Heart right ventricle (tissue), 16 donors: ENCODE measurements at regions not wholly inside any gene's neighbourhood (a gene's known extent, or its start where the extent isn't known, plus 50 kb on each side); places are given as distances from the start of the nearest gene placed in this dataset.

ENCODE experiments used
- ATAC-seq, 8 donors: fragments of 200-7000 bp; cut with Tn5 transposase; one replicate each; pipeline ENCODE4 v1.9.1; 2020; ENCODE audit warnings: mild to moderate bottlenecking in 8 of 8, moderate library complexity in 8 of 8, moderate number of reproducible peaks in 1 of 8
- DNase-seq, 2 donors: peaks; one replicate each; pipeline ENCODE4 v3.0.0-alpha.2; 2020
- H3K27ac ChIP-seq, 10 donors: fragments of 200-600 bp; sonication (generic) in 2 of 10; one replicate each; pipeline versions ENCODE4 v1.5.0 to v1.8.0; 2020 to 2022; ENCODE audit warnings: mild to moderate bottlenecking in 3 of 10
- H3K27me3 ChIP-seq, 7 donors: fragments of 200-600 bp; one replicate each; pipeline ENCODE4 v1.8.0; 2021 to 2022; ENCODE audit warnings: mild to moderate bottlenecking in 2 of 7
- H3K36me3 ChIP-seq, 9 donors: fragments of 200-600 bp; sonication (generic) in 1 of 9; one replicate each; pipeline versions ENCODE4 v1.5.0 to v1.8.0; 2020 to 2022; ENCODE audit warnings: mild to moderate bottlenecking in 2 of 9
- H3K4me1 ChIP-seq, 9 donors: fragments of 200-600 bp; sonication (generic) in 1 of 9; one replicate each; pipeline versions ENCODE4 v1.5.0 to v1.8.0; 2020 to 2022; ENCODE audit warnings: mild to moderate bottlenecking in 4 of 9
- H3K4me3 ChIP-seq, 10 donors: fragments of 200-600 bp; sonication (generic) in 2 of 10; one replicate each; pipeline versions ENCODE4 v1.5.0 to v1.8.0; 2020 to 2022; ENCODE audit warnings: mild to moderate bottlenecking in 7 of 10, moderate library complexity in 2 of 10
- H3K9me3 ChIP-seq, 11 donors: fragments of 200-600 bp in 10 of 11; sonication (generic) in 2 of 11; one replicate each; pipeline versions ENCODE4 v1.5.0 to v1.8.0; 2013 to 2022; ENCODE audit warnings: mild to moderate bottlenecking in 2 of 11, control low read depth in 1 of 11, moderate library complexity in 1 of 11
- CTCF ChIP-seq, 9 donors: fragments of 200-600 bp; sonication (generic) in 2 of 9; IDR thresholded peaks; one replicate each; pipeline versions ENCODE4 v1.5.0 to v1.8.0; 2021 to 2022; ENCODE audit warnings: antibody characterized with exemption in 9 of 9, mild to moderate bottlenecking in 5 of 9, moderate library complexity in 1 of 9
- WGBS, 2 donors: extraction: QIAGEN DNeasy Blood & Tissue Kit; methylation state at CpG; one replicate each; pipeline ENCODE4 v1.1.7; 2013; ENCODE audit warnings: inconsistent platforms in 1 of 2; 5-methylcytosine and 5-hydroxymethylcytosine counted together
- intact Hi-C, 10 donors: fragments of 100-400 bp; cut with DNase I; formaldehyde crosslinking; loops; one replicate each; pipeline versions ENCODE4 v1.11.1 to v1.14.2; 2022
- donor health status: Arrhythmogenic right ventricular cardiomyopathy.
- donor health status: ischemic (EF 13 %, LVEDD 7.1; RV severe dilation, severe dysfunction).
- donor health status: healthy with polysubstance abuse.
- donor health status: DM: no; HTN: yes; CAD: no.
- donor health status: DM: no; HTN: no; CAD: no.
- donor health status: ischemic (EF 25% LVEDD 6.9; RV normal size, moderate dysfunction).
- donor health status: ischemic (EF 25% LVEDD 5.7; RV mildly dilated, moderate dysfunction).
- donor health status: healthy.
- donor health status: DM: yes; HTN: yes; CAD: no.
- donor health status: Ischemic cardiomyopathy.
- donor health status: ischemic (EF 35%, LVEDD 5.7; RV mildly dilated, moderate dysfunction).
- donor health status: nonischemic (EF 11% LVEDD 7.7; RV severe dilation, severe dysfunction).
- donor health status: DM: yes; HTN: yes; CAD: no.
- donor health status: PGD.
- donor health status: ischemic (EF 29% LVEDD 5.4; RV normal size, mild dysfunction).
- donor health status: nonischemic (EF 23%, LVEDD 6.1; RV moderate dilation, normal function).

GRCh38 chr9:134589748-134590147, 51.9 kb upstream of the COL5A1 start:
- Histone ChIP-seq H3K9me3 (no peaks in the 10 kb centered on the region), H3K27ac (no peak overlapping the region), H3K4me1 (peaks cover 0 to 23% (median 8%) of the 10 kb centered on the region in 9 donors), H3K36me3 (no peaks in the 10 kb centered on the region), H3K4me3 (no peak overlapping the region), H3K27me3 (peaks cover 0 to 30% (median 18%) of the 10 kb centered on the region in 7 donors)
- DNase-seq (no peak), ATAC-seq (no peak)
- no peak for TF ChIP-seq CTCF (IDR thresholded peaks at IDR 0.05)
- 69 to 74% methylated on average over 7 of the region's 7 CpGs for WGBS, 2 donors
- intact Hi-C loops, result no loop called here

DNA sequence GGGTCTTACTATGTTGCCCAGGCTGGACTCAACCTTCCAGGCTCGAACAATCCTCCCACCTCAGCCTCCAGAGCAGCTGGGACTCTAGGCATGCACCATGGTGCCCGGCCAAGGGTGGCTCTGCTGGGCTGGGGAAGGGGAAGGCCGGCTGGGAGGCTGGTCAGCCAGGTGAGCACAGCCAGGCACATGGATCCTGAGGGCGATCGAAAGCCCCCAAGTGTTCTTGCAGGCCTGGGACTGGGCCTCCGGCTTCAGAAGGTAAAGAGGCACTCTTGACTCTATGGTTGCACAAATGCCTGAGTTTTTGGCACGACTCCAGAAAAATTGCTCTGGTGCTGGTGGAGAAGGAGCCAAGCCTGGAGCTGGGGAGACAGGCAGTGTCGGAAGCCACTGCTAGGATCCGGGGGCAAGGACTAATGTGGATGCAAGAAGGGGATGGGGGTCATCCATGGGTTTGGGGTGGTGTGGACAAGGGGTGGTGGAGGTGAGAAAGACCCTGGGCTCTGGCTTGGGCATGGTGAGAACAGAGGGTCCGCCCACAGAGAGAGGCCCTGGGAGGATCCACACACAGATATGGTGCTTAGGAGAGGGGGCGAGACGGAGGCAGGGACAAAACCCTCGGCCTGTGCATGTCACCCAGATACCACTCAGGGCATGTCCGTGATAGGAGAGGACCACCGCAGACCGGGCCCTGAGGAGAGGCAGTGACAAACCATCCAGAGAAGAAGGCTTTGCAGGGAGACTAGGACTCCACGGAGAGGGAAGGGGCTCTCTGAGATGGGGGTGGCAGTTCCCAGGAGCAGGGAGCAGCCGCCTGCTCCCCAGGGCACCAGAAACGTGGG, 51.1 kb upstream of the COL5A1 start:
- WGBS, 2 donors, result 76 to 79% methylated on average over 19 of the region's 19 CpGs
- Histone ChIP-seq H3K27ac (no peak overlapping the region), H3K4me1 (peaks cover 0 to 23% (median 8%) of the 10 kb centered on the region in 9 donors), H3K9me3 (no peaks in the 10 kb centered on the region), H3K36me3 (no peaks in the 10 kb centered on the region), H3K27me3 (peaks cover 0 to 23% (median 12%) of the 10 kb centered on the region in 7 donors), H3K4me3 (no peak overlapping the region)
- ATAC-seq (no peak), DNase-seq (no peak)
- no peak for TF ChIP-seq CTCF (IDR thresholded peaks at IDR 0.05)
- intact Hi-C loops, result no loop called here

DNA sequence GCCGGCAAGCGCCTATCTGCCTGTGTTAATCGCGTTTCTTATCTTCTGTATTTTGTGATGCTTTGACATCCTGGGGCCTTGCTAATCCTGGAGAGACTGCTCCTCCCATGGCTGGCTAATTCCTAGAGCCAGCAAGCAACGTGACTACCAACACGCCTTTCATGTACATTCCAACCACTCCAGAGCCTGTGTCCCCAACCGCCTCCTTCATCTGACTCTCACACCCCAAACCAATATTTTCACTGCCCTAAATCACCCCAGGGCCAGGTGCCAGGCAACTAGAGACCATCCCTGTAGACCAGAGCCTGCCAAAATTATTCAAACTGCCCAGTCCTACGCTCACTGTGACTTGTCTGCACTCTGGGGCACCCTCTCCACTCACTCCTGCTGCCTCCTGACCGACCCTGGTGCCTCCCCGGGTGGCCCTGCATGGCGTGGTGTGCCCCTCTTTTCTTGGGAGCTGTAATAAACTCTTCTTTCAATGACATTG, 50.5 kb upstream of the COL5A1 start:
- no peak for TF ChIP-seq CTCF (IDR thresholded peaks at IDR 0.05)
- ATAC-seq (peak in 1 of 8 donors; percentile 9), DNase-seq (no peak)
- H3K27me3 ChIP-seq, result peaks cover 0 to 20% (median 10%) of the 10 kb centered on the region in 7 donors
- intact Hi-C loops, result no loop called here
- H3K4me3 ChIP-seq, result no peak overlapping the region
- peaks cover 0 to 23% (median 8%) of the 10 kb centered on the region in 9 donors for H3K4me1 ChIP-seq
- H3K36me3 ChIP-seq, result no peaks in the 10 kb centered on the region
- no peaks in the 10 kb centered on the region for H3K9me3 ChIP-seq
- H3K27ac ChIP-seq, result peak overlapping the region in 5 of 10 donors; percentile 45 to 75 (median 68)
- 62 to 69% methylated on average over 11 of the region's 11 CpGs for WGBS, 2 donors

DNA sequence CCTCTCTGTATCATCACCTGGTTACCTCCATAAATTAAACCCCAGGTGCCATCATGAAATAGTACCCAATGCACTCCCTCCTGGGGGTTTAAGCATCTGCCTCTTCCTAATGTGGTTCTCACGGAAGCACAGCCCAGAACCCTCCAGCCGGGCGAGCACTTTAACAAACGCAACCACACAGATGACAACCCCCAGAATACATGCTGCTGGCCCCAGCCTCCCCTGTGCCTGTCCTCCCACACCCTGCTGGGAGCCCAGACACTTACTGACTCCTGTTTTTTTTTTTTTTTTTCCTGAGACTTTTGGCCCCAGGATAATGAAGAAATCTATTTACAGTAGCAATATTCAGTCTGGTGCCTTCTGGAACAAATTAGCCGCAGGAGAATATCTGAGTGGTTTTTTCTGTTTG, 50.0 kb upstream of the COL5A1 start:
- intact Hi-C loops, result no loop called here
- peak overlapping the region in 7 of 10 donors; percentile 45 to 75 (median 68) for H3K27ac ChIP-seq
- peaks cover 0 to 16% (median 10%) of the 10 kb centered on the region in 7 donors for H3K27me3 ChIP-seq
- WGBS, 2 donors, result 74 to 78% methylated on average over 5 of the region's 5 CpGs
- DNase-seq, result no peak
- H3K4me3 ChIP-seq, result no peak overlapping the region
- no peaks in the 10 kb centered on the region for H3K9me3 ChIP-seq
- H3K36me3 ChIP-seq, result no peaks in the 10 kb centered on the region
- peak in 7 of 8 donors; percentile 12 to 60 (median 28) for ATAC-seq
- peaks cover 0 to 23% (median 8%) of the 10 kb centered on the region in 9 donors for H3K4me1 ChIP-seq
- TF ChIP-seq CTCF (IDR thresholded peaks at IDR 0.05), result no peak
